ENCODE measurements at regions not wholly inside any gene's neighbourhood (a gene's known extent, or its start where the extent isn't known, plus 50 kb on each side); places are given as distances from the start of the nearest gene placed in this dataset.
"Not testable (repeated sequence)": the region's sequence is repeated elsewhere in the genome, so short reads cannot be mapped to it uniquely, and the experiment has no call there.

GRCh38 chrX:118228456-118228855 lies 111.8 kb upstream of the KLHL13 start:
- no peak for TF ChIP-seq CTCF (IDR thresholded peaks at IDR 0.05; ENCODE audit: low read depth, low read length)
- H3K27ac ChIP-seq, result no peak overlapping the region
- H3K27me3 ChIP-seq (ENCODE audit: insufficient read depth, low read depth, severe bottlenecking), result peaks cover 62% of the 10 kb centered on the region
- no peak for DNase-seq
- no peaks in the 10 kb centered on the region for H3K36me3 ChIP-seq
- no peak overlapping the region for H3K4me3 ChIP-seq (ENCODE audit: low read depth, low read length)
- no peaks in the 10 kb centered on the region for H3K9me3 ChIP-seq (ENCODE audit: severe bottlenecking)

- Histone ChIP-seq H3K27me3 (ENCODE audit: insufficient read depth, low read depth, severe bottlenecking) (peaks cover 40% of the 10 kb centered on the region), H3K36me3 (no peaks in the 10 kb centered on the region), H3K27ac (no peak overlapping the region), H3K9me3 (ENCODE audit: severe bottlenecking) (no peaks in the 10 kb centered on the region), H3K4me3 (ENCODE audit: low read depth, low read length) (no peak overlapping the region)
- no peak for DNase-seq
- TF ChIP-seq CTCF (IDR thresholded peaks at IDR 0.05; ENCODE audit: low read depth, low read length), result no peak
Observed at GRCh38 chrX:118231464-118231863, 114.4 kb upstream of the WDR44 start.

GRCh38 chrX:118239178-118239870 lies 106.6 kb upstream of the WDR44 start:
- no peak for DNase-seq
- H3K9me3 ChIP-seq (ENCODE audit: severe bottlenecking), result peaks cover 9% of the 10 kb centered on the region

GRCh38 chrX:118239913-118240698 lies 105.8 kb upstream of the WDR44 start:
- Histone ChIP-seq H3K27ac (no peak overlapping the region), H3K4me3 (ENCODE audit: low read depth, low read length) (no peak overlapping the region), H3K27me3 (ENCODE audit: insufficient read depth, low read depth, severe bottlenecking) (peaks cover 24% of the 10 kb centered on the region), H3K9me3 (ENCODE audit: severe bottlenecking) (peaks cover 9% of the 10 kb centered on the region), H3K36me3 (no peaks in the 10 kb centered on the region)
- no peak for DNase-seq
- no peak for TF ChIP-seq CTCF (IDR thresholded peaks at IDR 0.05; ENCODE audit: low read depth, low read length)

More at GRCh38 chrX:118239178-118239870, 106.6 kb upstream of the WDR44 start:
- Histone ChIP-seq H3K36me3 (no peaks in the 10 kb centered on the region), H3K27me3 (ENCODE audit: insufficient read depth, low read depth, severe bottlenecking) (peaks cover 22% of the 10 kb centered on the region), H3K4me3 (ENCODE audit: low read depth, low read length) (no peak overlapping the region), H3K27ac (no peak overlapping the region)
- no peak for TF ChIP-seq CTCF (IDR thresholded peaks at IDR 0.05; ENCODE audit: low read depth, low read length)

GRCh38 chrX:118246961-118247360 lies 98.9 kb upstream of the WDR44 start:
- not testable (repeated sequence) for H3K4me3 ChIP-seq (ENCODE audit: low read depth, low read length); H3K36me3 ChIP-seq; DNase-seq; H3K9me3 ChIP-seq (ENCODE audit: severe bottlenecking); H3K27ac ChIP-seq
- peaks cover 23% of the 10 kb centered on the region for H3K27me3 ChIP-seq (ENCODE audit: insufficient read depth, low read depth, severe bottlenecking)

GRCh38 chrX:118249146-118249545 lies 96.8 kb upstream of the WDR44 start:
- H3K27ac ChIP-seq, result no peak overlapping the region
- no peak overlapping the region for H3K4me3 ChIP-seq (ENCODE audit: low read depth, low read length)
- DNase-seq, result no peak
- no peaks in the 10 kb centered on the region for H3K36me3 ChIP-seq
- TF ChIP-seq CTCF (IDR thresholded peaks at IDR 0.05; ENCODE audit: low read depth, low read length), result no peak
- no peaks in the 10 kb centered on the region for H3K9me3 ChIP-seq (ENCODE audit: severe bottlenecking)
- peaks cover 28% of the 10 kb centered on the region for H3K27me3 ChIP-seq (ENCODE audit: insufficient read depth, low read depth, severe bottlenecking)

All from WERI-Rb-1 (cell line).